Kidney epithelial cell (primary cell): ENCODE measurements at regions not wholly inside any gene's neighbourhood (a gene's known extent, or its start where the extent isn't known, plus 50 kb on each side); places are given as distances from the start of the nearest gene placed in this dataset.

Experiments
- DNase-seq: peaks from one replicate; pipeline ENCODE4 v3.0.0-alpha.2; 2010; ENCODE audit warnings: low read depth
- H3K27me3 ChIP-seq: 2 replicates; pipeline ENCODE4 v1.6.0; 2011; ENCODE audit warnings: low read length; ENCODE audit not compliant: control insufficient read depth, insufficient read depth
- H3K36me3 ChIP-seq: 2 replicates; pipeline ENCODE4 v1.5.1; 2011; ENCODE audit warnings: low read length; ENCODE audit not compliant: control insufficient read depth, insufficient read depth
- H3K4me3 ChIP-seq: 2 replicates; pipeline ENCODE4 v1.5.1; 2011; ENCODE audit warnings: low read depth, mild to moderate bottlenecking, control low read depth, low read length
- TF ChIP-seq, protein P1 (sequence below): IDR thresholded peaks from 2 replicates; pipeline ENCODE4 v1.5.1; 2011; ENCODE audit warnings: mild to moderate bottlenecking, moderate library complexity, low read length, control low read depth, inconsistent platforms; ENCODE audit not compliant: insufficient read depth, poor library complexity, severe bottlenecking

DNA sequence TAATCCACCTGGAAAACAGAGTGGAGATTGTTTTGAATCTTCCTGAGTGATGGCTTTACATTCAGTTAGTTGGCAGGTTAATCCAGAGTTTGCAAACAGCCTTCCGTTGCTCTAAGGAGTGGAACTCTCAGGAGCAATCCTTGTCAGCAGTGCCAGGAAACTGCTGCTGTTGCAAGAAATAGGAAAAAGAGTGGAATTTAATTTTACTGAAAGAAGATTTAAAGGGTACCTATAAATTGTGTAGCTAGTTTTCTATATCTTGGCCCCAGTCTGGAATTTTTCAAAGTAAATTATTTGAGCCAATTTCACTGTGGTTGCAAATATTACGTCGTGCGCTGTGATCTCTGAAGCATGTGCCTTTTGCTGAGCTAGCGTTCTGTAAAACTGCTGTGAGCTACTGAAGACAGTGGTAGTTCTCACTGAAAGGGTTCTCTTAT, 55.5 kb upstream of the SLC5A12 start:
- Histone ChIP-seq H3K27me3 (no peaks in the 10 kb centered on the region), H3K4me3 (no peak overlapping the region), H3K36me3 (no peaks in the 10 kb centered on the region)
- no peak for DNase-seq
- TF ChIP-seq, protein P1, sequence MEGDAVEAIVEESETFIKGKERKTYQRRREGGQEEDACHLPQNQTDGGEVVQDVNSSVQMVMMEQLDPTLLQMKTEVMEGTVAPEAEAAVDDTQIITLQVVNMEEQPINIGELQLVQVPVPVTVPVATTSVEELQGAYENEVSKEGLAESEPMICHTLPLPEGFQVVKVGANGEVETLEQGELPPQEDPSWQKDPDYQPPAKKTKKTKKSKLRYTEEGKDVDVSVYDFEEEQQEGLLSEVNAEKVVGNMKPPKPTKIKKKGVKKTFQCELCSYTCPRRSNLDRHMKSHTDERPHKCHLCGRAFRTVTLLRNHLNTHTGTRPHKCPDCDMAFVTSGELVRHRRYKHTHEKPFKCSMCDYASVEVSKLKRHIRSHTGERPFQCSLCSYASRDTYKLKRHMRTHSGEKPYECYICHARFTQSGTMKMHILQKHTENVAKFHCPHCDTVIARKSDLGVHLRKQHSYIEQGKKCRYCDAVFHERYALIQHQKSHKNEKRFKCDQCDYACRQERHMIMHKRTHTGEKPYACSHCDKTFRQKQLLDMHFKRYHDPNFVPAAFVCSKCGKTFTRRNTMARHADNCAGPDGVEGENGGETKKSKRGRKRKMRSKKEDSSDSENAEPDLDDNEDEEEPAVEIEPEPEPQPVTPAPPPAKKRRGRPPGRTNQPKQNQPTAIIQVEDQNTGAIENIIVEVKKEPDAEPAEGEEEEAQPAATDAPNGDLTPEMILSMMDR = no peak

DNA sequence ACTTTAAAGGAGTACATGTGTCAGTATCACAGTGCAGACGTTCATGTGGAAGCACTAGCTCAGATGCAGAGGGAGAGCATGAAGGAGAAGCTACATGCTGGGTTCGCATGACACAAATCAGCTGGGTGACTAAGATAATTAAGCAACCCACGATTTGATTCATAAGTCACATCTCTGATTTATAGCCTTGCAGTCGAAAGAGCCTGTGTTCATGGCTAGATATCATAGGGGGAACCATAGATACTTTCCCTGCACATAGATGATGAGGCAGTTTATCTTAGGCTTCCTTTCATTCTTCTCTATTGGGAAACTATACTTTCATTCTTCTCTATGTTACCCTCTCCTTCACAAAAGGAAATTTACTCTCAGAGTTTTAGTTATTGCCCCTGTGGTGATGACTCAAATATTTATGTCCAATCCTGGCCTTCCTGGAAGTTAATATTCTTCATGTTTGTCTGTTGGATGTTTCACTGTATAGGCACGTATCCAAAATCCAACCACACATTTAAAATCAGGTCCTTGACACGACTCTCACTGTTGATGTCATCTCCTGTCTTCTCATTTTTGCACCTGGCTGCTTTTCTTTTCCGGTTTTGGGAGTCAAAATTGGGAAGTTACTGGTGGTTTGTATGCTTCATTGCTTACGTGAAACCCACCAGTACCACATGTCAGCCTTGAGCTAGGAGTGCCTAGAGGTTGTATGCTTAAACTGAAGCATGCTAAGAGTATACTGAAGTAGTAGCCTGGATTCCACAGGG, 56.3 kb upstream of the SLC5A12 start:
- DNase-seq = peak; percentile 18
- Histone ChIP-seq H3K4me3 (no peak overlapping the region), H3K27me3 (no peaks in the 10 kb centered on the region), H3K36me3 (no peaks in the 10 kb centered on the region)
- TF ChIP-seq, protein P1 = no peak

DNA sequence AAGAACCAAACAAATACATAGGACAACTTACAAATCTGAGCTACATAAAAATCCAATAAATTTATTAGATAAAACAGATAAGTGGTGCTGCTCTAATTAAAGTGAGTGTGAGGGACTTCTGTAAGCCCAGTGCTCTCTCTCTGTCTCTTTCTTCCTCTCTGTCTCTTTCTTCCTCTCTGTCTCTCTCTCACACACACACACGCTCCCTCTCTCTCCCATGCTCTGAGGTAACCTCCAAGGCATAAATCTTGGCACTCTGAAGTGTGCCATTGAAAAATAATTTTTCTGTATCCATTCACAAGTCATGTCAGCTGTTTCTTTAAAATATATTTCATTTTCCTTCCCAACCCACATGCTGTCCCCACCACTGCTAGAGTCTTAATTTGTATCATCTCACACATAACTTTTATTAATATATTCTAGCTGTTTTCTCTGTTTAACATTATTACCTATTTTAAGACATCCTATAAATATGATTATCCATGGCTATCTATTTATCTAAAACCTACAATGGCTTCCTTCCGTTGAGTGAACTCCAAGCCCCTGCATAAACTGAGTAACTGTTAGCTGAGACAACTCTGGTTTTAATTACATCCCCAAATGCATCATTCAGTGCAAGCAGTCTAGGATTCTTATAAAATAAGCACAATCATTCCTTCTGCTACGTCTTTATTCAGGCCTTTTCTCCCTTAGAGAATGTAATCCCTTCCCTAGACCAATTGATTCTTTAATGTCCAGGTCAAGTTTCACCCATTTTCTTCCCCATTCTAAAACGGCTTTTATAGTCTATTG, 57.4 kb upstream of the SLC5A12 start:
- Histone ChIP-seq H3K27me3 (no peaks in the 10 kb centered on the region), H3K36me3 (no peaks in the 10 kb centered on the region), H3K4me3 (no peak overlapping the region)
- no peak for DNase-seq
- TF ChIP-seq, protein P1 = no peak

- H3K36me3 ChIP-seq = no peaks in the 10 kb centered on the region
- TF ChIP-seq, protein P1 = no peak
- H3K27me3 ChIP-seq = no peaks in the 10 kb centered on the region
- no peak overlapping the region for H3K4me3 ChIP-seq
- DNase-seq = no peak
Observed at GRCh38 chr11:26780376-26781085, 58.7 kb upstream of the SLC5A12 start.

GRCh38 chr11:26782220-26782965, 60.5 kb upstream of the SLC5A12 start:
- DNase-seq = no peak
- TF ChIP-seq, protein P1 = no peak
- Histone ChIP-seq H3K4me3 (no peak overlapping the region), H3K36me3 (no peaks in the 10 kb centered on the region), H3K27me3 (no peaks in the 10 kb centered on the region)
